H1 (cell line): ENCODE measurements at regions not wholly inside any gene's neighbourhood (a gene's known extent, or its start where the extent isn't known, plus 50 kb on each side); places are given as distances from the start of the nearest gene placed in this dataset.

Experiments used
- JUN ChIP-seq: IDR thresholded peaks from 2 replicates; pipeline ENCODE4 v1.6.1; 2011; ENCODE audit warnings: low read depth, mild to moderate bottlenecking, improper control_type of control experiment, low read length
- POLR2A ChIP-seq, 2 experiments: IDR thresholded peaks; 1 replicate in 1 of 2; 2 replicates in 1 of 2; pipeline ENCODE4 v1.6.1; 2011; ENCODE audit warnings: low read depth in 2 of 2, low read length in 2 of 2, mild to moderate bottlenecking in 2 of 2; ENCODE audit errors: control extremely low read depth in 1 of 2
- TAF1 ChIP-seq: IDR thresholded peaks from 2 replicates; pipeline ENCODE4 v1.6.1; 2011; ENCODE audit warnings: mild to moderate bottlenecking, low read depth, low read length

DNA sequence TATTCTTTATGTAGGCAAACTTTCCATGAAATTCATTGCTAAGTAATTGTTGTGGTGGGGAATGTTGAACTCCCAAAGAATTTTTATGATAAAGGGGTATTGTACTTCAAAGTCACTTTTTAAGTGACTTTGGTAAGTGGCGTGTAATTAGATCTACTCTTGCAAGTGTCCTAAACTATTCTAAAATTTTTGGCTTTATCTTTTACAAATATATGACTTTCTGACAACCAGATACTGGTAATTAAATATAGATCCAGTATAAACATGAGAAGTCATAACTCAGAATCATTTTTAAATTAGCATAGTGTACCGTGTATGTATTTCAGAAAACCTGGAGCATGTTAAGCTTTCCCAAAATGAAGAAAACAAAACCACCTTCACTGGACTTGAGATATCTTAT lies 84.7 kb upstream of the HGF start:
- TF ChIP-seq POLR2A (IDR thresholded peaks at IDR 0.05; ENCODE audit: control extremely low read depth in 1 of 2, low read depth in 2 of 2, low read length in 2 of 2) = no peak
- no peak for TF ChIP-seq TAF1
- no peak for TF ChIP-seq JUN
